ENCODE measurements at regions not wholly inside any gene's neighbourhood (a gene's known extent, or its start where the extent isn't known, plus 50 kb on each side); places are given as distances from the start of the nearest gene placed in this dataset.

GRCh38 chr7:42457663-42458062, 220.7 kb upstream of the GLI3 start:
- Histone ChIP-seq H2AFZ (ENCODE audit: low read depth, low read length, poor library complexity, severe bottlenecking) (no peak overlapping the region), H3K9me2 (ENCODE audit: insufficient read depth) (no peaks in the 10 kb centered on the region), H3K79me2 (ENCODE audit: insufficient read depth, low read length) (no peaks in the 10 kb centered on the region), H4K20me1 (ENCODE audit: insufficient read depth) (no peaks in the 10 kb centered on the region), H3K4me3 (replicated peaks in 1 of 2; ENCODE audit: low read depth in 1 of 2, low read length in 2 of 2) (no peak overlapping the region), H3K4me2 (ENCODE audit: low read length) (no peak overlapping the region), H3K4me1 (ENCODE audit: control insufficient read depth in 1 of 2, insufficient read depth in 2 of 2, low read length in 2 of 2) (no peaks in the 10 kb centered on the region), H3K9ac (ENCODE audit: low read length) (no peak overlapping the region), H3K27me3 (ENCODE audit: insufficient read depth, low read length) (no peaks in the 10 kb centered on the region), H3K9me3 (ENCODE audit: control insufficient read depth in 1 of 2, insufficient read depth in 1 of 2, low read depth in 1 of 2, low read length in 2 of 2) (no peaks in the 10 kb centered on the region; a peak in 2 of 4 replicates), H3K36me3 (ENCODE audit: control insufficient read depth in 1 of 2, insufficient read depth in 2 of 2, low read length in 2 of 2) (no peaks in the 10 kb centered on the region), H3K27ac (ENCODE audit: low read depth, low read length) (no peak overlapping the region)
- ATAC-seq, result no peak
- ChIA-PET CTCF (no interaction called here), POLR2A (no interaction called here), RAD21 (ENCODE audit: low non-redundant PET in 1 of 2, low total read pairs in 2 of 2, uncharacterized antibody in 2 of 2, unreplicated experiment in 2 of 2) (no interaction called here)
- intact Hi-C loops (cut with micrococcal nuclease), result no loop called here
- no peak for DNase-seq (ENCODE audit: low read depth, low spot score)
- TF ChIP-seq MAX (IDR thresholded peaks at IDR 0.05) (no peak), POLR2AphosphoS5 (IDR thresholded peaks at IDR 0.05; ENCODE audit: low read depth, low read length) (no peak), ZBTB33 (IDR thresholded peaks at IDR 0.05; ENCODE audit: extremely low read depth, insufficient replicate concordance, low read length) (no peak), SIN3A (IDR thresholded peaks at IDR 0.05; ENCODE audit: low read depth) (no peak), EGR1 (IDR thresholded peaks at IDR 0.05; ENCODE audit: low read depth) (no peak), JUND (IDR thresholded peaks at IDR 0.05) (no peak), EZH2phosphoT487 (IDR thresholded peaks at IDR 0.05; ENCODE audit: borderline replicate concordance) (no peak), RAD21 (IDR thresholded peaks at IDR 0.05; ENCODE audit: low read depth) (no peak), ZNF274 (IDR thresholded peaks at IDR 0.05; ENCODE audit: low read depth, low read length) (no peak), FOSL1 (IDR thresholded peaks at IDR 0.05; ENCODE audit: low read depth) (no peak), TCF7L2 (IDR thresholded peaks at IDR 0.05; ENCODE audit: borderline replicate concordance, extremely low read depth, insufficient read depth, insufficient read length) (no peak), ATF3 (IDR thresholded peaks at IDR 0.05) (no peak)
- no TSS peak for BruUV-seq (replicated peaks)
